Esophagus muscularis mucosa (tissue), 3 donors: ENCODE measurements at regions not wholly inside any gene's neighbourhood (a gene's known extent, or its start where the extent isn't known, plus 50 kb on each side); places are given as distances from the start of the nearest gene placed in this dataset.

ENCODE experiments used
- POLR2A ChIP-seq: fragments of 450-650 bp; IDR thresholded peaks from one replicate; pipeline ENCODE4 v1.6.1; 2017; ENCODE audit warnings: antibody characterized with exemption, moderate library complexity, mild to moderate bottlenecking, low read depth
- POLR2AphosphoS5 ChIP-seq, 2 donors: sonication (generic); formaldehyde crosslinking; IDR thresholded peaks; one replicate each; pipeline ENCODE4 v1.6.1; 2017; ENCODE audit warnings: antibody characterized with exemption in 2 of 2
- TF ChIP-seq, protein P1 (sequence below), 3 experiments: fragments of 200-600 bp in 2 of 3; fragments of 450-650 bp in 1 of 3; sonication (generic) in 2 of 3; IDR thresholded peaks; one replicate each; pipeline ENCODE4 v1.5.1; 2017 to 2019; ENCODE audit warnings: antibody characterized with exemption in 3 of 3, mild to moderate bottlenecking in 2 of 3, moderate library complexity in 1 of 3

DNA sequence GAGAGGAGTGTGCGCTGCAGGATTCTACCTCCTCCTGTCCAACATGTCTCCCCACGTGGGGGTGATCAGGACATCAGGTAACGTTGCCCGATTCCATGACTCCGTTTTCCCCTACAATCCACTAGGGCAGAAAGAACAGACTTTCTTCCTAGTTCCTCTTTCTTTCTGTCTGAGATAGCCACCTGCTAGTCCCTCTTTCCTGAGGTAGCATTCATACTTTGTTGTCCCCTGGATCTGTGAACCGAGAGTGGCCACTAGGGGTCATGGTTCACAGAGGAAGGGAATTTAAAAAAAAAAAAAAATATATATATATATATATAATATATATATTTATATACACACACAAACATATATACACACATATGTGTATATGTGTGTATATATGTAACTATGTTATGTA is 210.0 kb upstream of the ZNF521 start:
- TF ChIP-seq POLR2AphosphoS5 (IDR thresholded peaks at IDR 0.05): no peak
- TF ChIP-seq, protein P1, sequence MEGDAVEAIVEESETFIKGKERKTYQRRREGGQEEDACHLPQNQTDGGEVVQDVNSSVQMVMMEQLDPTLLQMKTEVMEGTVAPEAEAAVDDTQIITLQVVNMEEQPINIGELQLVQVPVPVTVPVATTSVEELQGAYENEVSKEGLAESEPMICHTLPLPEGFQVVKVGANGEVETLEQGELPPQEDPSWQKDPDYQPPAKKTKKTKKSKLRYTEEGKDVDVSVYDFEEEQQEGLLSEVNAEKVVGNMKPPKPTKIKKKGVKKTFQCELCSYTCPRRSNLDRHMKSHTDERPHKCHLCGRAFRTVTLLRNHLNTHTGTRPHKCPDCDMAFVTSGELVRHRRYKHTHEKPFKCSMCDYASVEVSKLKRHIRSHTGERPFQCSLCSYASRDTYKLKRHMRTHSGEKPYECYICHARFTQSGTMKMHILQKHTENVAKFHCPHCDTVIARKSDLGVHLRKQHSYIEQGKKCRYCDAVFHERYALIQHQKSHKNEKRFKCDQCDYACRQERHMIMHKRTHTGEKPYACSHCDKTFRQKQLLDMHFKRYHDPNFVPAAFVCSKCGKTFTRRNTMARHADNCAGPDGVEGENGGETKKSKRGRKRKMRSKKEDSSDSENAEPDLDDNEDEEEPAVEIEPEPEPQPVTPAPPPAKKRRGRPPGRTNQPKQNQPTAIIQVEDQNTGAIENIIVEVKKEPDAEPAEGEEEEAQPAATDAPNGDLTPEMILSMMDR (IDR thresholded peaks at IDR 0.05): no peak
- no peak for TF ChIP-seq POLR2A
